Kasumi-1 (cell line): ENCODE measurements at regions not wholly inside any gene's neighbourhood (a gene's known extent, or its start where the extent isn't known, plus 50 kb on each side); places are given as distances from the start of the nearest gene placed in this dataset.

Source experiments
- DNase-seq, 2 experiments: peaks; one replicate each; lab custom pipeline; 2025; lab: John Stamatoyannopoulos, UW

DNA sequence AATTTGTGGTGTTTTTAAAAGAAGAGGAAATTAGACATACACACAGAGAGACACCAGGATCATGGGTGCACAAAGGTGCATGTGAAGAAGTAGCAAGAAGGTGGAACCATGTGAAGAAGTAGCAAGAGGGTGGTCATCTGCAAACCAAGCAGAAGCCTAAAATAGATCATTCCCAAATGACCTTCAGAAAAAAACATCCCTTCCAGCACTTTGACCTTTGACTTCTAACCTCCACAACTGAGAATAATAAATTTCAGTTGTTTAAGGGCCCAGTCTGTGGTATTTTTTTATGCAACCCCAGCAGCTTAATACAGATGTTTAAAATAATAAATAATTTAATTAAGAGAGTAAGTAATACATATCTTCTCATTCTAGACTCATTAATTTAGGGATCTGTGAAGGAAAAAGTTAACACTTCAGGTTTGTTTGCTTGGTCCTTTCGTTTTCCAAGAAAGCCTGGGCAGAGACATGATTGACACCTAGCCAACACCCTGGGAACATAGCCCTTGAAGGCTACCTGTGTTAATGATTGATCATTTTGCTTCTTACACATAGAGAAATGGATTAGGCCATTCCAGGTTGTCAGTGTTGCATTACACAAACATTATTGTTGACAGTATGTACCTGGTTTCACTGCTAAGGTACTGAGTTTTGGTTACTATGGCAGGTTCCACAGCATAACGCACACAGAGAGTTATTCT lies 1331.2 kb upstream of the GBE1 start:
- DNase-seq = no peak

DNA sequence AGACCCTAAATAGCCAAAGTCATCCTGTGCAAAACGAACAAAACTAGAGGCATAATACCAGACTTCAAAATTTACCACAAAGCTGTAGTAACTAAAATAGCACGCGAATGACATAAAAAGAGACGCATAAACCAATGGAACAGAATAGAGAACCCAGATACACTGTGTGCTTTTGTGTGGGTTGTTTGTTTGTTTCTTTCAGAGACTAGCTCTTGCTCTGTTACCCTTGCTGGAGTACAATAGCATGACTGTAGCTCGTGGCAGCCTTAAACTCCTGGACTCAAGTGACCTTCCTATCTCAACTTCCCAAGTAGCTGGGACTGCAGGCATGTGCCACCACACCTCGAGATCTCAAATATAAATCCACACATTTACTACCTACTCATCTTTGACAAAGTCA lies 1314.6 kb upstream of the GBE1 start:
- DNase-seq = no peak

DNA sequence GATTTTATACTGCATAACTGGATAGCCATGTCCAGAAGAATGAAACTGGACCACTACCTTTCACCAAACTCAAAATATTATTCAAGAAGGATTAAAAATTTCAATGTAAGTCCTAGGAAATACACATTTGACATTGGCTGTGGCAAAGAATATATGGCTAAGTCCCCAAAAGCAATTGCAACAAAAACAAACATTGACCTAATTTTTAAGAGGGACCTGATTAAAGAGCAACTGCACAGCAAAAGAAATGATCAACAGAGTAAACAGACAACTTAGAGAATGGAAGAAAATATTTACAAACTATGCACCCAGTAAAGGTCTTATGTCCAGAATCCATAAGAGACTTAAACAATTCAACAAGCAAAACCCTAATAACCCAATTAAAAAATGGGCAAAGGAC lies 1313.0 kb upstream of the GBE1 start:
- no peak for DNase-seq

DNA sequence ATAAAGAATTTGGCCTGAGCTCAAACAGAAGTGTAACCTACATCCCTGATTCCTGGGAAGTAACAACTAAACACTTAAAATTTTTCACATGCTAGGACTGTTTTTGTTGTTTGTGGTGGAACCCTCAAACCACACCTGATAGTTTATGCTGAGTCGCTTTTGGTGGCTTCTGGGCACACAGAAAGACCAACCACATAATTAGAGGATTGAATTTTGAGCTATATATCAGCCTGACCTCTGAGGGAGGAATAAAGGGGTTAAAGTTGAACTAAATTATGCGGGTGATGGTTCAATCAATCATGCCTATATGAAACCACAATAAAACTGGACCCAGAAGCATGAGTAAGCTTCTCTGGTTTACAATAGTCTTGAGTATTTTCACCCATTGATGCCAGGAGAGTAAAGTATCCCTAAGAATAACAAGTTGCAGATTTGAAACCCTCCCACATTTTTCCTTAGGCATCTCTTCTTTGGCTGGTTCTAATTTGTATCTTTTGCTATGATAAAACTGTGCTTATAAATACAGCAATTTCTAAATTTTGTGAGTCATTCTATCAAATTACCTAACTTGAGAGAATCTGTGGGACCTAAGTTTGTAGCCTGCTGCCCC lies 1304.5 kb upstream of the GBE1 start:
- no peak for DNase-seq

DNA sequence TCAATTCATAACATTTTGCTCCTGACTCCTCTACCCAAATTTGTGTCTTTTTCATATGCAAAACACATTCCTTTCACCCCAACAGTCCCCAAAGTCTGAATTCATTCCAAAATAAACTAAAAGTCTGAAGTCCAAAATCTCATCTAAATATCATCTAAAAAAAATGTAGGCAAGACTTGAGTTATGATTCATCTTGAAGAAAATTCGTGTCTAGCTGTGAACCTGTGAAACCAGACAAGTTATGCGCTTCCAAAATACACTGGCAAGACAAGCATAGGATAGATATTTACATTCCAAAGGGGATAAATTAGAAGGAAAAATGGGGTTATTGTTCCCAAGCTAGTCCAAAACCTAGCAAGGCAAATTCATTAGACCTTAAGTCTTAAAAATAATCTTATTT lies 1302.0 kb upstream of the GBE1 start:
- DNase-seq = no peak

DNA sequence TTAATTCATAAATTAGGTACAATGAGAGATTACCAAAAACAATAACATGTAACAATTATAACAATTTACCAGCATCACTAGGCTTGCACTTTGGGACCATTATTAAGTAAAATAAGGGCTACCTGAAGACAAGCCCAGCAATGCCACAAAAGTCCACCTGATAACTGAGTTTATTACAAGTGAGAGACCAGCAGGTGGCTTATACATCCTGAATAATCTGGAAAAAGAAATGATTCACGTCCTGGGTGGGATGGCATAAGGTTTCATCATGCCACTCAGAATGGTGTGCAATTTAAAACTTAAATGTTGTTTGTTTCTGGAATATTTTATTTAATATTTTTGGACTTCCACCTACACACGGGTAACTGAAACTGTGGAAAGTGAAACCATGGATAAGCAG lies 1287.1 kb upstream of the GBE1 start:
- DNase-seq = no peak

DNA sequence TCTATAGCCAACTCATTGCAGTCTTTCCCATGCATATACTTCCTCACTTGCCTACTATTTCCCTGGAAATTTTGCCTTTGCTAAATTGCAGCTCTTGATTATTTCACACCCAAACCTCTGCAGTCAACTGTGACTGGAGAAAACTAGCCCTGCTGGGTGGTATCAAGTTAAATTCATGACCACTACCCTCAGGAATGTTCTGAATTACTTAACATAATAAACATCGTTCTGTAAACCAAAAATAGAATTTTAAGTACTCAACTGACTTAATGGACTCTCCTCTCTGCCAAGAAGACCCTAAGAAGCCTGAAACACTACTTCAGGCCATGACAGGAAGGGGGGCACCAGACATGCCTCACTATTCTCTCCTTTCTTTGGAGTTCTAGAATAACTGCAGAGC lies 1278.0 kb upstream of the GBE1 start:
- DNase-seq = no peak

DNA sequence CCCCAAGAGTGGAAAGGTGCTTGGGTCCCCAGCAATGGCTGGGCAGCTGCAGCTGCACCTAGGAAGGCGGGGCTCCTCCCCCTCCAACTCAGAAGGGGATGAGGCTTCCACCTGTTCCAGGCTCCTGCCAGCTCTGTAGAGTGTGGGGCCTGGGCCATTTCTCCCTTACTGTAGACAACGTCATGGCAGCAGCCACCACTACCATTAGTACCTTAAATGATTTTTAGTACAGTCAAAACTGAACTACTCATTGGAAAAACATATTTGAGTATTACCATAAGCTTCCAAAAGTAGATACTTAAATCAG lies 1274.2 kb upstream of the GBE1 start:
- no peak for DNase-seq

DNA sequence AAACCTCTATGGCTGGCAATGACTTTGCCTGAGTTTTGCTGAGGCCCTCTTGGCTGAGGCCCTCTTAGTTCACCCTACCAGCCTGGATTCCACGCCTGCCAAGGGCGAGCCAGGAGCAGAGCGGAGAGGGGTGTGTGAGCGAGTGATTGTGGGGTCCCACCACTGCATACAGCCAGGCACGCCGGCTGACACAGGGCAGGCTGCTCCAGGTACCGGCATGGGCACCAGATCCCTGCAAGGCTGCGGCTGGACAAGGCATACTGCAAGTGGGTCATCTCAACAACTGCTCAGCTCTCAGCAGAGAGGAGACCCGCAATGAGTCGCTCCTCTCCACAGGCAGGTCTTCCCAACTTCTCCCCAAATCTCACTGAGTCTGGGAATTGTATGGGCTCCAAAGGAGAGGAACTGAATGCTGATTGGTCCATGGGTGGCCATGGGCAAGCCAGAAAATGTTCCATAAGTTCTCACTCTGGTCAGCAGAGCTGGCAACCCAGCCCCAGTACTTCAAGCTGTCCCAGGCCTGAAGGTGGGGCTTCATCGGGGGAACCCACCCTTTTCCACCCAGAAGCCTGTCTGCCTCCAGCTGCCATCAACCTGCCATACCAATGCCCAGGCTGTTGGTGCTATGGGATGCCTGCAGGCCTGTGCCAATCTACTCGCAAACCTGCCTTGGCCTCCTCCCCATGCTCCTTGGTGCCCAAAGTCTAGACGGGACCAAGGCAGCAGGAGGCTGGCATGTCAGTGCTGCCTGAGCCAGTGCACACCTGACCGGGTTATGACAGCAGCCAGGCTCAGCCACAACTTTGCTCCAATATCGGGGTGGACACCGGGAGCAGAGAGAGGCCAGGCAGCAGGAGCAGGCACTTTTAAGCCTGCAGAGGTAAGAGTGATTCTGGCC lies 1273.6 kb upstream of the GBE1 start:
- DNase-seq = no peak

DNA sequence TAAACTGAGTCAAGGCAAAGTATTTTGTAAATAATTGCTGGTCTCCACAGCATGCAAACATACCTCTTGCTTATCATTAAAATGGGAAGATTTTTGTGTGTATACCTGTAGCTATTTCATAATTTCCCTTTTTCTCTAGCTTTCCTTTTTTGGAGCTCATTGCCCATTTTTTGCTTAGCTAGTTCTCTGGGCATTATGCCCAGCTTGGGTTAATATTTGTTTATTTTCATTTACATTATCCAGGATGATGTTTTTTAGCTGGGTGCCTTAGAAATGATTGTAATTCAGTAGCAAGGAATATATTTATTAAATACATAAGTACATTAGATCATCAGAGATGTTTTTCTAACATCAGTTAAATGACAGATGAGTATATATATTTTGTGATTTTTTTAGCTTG lies 1271.7 kb upstream of the GBE1 start:
- DNase-seq = no peak

DNA sequence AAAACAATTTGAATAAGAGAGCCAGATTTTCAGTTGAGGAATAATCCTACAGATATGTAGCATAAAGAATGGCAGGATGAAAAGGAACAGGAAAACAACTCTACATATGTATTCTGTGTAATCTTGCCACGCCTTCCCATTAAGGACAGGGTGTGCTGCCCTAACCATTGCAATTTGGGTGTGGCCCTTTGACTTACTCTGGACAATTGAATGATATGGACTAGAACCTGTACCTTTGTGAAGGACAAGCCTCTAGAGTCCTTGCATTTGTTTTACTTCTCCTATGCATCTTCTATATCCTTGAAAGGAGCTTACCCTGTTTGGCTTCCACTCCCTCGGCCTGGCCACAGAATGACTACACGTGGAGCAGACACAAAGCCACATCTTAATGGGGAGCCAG lies 1261.6 kb upstream of the GBE1 start:
- no peak for DNase-seq

DNA sequence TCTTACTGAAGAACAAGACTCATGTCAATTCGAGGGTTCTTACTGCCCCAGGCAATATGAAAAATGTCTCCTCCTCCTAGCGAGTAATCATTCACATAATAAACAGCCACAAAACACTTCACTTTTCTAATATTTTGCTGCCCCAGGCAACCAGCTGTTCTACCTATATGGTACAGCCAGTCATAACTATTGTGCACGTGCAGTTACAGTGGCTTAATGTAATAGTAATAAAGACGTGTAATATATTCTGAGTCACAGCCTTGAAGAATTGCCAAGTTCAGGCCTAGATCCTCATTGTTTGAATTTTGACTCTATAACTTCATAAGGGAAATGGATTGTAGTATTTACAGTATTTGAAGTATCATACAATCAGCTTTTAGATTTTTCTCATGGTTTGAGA lies 1250.0 kb upstream of the GBE1 start:
- DNase-seq = no peak

DNA sequence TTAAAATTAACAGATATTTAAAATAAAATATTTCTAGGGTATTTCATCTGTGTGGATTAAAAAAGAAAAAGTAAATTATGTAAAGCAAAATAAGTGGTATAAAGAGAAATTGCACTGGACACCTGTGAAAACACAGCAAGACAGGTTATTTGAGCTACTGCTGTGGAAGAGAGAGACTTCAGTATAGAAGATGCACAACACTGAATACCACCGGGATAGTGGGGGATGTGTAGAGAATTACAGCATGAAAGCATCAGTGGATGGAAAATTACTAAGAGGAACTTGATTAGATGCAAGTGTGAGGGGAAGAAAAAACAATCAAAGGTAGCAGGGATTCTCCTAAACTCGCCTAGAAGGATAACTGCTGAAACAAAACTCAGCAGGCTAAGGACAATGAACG lies 1242.5 kb upstream of the GBE1 start:
- DNase-seq = no peak

DNA sequence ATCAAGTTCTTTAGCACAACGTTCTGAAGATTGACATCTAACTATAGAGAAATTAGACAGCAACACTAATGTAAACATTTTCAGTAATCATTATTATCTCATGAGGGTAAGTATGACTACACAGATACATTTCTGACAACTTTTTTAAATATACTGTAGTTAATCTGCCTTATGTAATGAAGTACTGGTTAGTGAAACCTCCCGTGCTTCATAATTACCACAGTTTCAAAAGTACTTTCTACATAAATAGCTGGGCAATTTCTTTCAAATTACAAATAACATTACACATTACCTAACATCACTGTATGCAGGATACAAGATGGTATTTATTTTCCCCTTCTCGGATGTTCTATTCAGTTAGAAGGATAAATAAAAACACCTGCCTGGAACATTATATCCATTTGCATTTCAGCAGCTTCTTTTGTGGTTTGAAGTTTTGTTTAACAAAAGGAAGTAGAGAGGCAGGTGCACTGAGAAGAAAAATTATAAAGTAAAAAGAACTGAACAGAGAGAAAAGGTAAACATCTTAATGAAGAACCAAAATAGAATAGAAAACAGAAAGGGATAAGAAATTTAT lies 1241.5 kb upstream of the GBE1 start:
- DNase-seq = no peak

DNA sequence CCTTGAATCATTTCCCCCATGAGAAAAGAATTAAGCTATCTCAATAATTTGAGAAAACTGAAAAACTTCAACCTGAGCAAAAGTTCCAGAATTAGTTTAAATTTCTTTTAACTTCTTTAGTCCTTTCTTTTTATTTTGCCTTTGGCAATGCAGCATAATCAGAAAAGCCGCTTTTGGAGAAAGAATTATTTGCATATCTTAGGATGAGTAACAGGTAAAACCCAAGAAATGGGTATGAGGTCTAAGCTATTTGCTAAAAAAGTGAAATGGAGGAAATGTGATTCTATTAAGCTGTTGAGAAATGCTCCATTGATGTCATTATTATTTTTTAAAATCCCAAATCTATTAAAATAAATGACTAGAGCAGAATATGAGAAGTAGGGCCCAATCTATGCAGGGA lies 1238.3 kb upstream of the GBE1 start:
- DNase-seq = no peak

DNA sequence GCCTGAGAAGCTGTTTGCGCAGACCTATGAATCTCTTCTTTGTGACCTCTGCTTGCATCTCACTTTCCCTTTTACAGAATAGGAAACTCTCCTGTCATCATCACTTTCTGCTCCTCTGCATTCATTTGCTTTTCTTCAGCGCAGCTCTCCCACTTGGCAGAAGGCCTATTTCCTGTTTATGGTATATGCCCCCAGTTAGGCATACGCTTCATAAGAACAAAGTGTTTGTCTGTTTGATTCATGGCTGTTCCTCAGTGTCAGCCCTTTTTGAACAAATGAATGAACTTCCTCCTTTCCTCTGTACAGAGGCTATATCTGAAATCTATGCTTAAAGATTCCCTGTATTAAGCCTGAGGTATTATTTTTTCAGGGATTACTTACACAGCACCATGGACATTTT lies 1216.9 kb upstream of the GBE1 start:
- no peak for DNase-seq

DNA sequence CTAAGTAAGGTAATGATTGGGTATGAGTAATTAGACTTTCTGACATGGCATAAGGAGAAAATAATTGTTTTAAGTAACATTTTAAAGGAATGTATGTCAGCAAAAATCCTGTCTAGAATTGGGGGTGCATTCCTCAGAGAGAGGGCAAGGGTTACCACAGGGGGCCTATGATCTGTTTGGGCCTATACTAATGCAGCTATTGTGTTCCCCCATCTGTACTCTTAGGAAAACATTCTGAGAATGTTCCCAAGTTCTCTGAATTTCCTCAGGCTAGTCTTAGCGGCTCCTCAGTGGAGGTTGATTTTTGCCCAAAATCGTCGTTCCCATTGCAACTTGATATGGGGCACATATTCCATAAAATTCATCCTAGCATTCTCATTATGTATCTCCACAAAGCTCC lies 1216.4 kb upstream of the GBE1 start:
- DNase-seq = no peak

DNA sequence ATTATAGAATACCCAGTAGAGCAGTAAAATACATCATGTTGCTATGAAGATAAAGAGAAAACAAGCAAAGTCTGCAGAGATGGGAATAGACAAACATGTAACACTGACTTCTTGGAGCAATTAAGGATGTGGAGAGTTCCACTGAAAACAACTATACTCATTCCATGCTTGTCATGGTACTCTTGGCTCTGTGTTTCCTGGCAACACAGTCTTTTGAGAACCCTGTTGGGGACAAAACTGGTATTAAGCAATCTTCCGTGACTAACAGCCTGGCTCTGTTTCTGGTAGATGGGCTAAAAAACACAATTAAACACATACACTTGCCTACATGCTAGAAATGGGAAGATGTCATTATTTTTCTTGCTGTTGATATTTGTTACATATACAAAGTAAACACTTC lies 1212.3 kb upstream of the GBE1 start:
- no peak for DNase-seq

DNA sequence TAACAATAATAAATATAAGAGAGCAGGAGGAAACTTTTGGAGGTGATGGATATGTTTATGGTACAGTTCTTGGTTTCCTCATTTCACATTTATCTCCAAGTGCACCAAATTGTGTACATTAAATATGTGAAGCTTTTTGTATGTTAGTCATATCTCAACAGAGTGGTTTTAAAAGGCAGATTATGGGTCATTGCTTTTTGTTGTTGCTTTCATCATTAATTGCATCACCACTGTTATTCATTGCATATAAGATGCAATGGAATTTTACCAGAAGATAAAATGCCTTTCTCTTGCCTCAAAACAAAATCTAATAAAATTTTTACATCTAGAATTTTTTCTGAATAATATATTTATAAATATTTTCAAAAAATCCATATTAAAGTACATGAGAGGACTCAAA lies 1198.9 kb upstream of the GBE1 start:
- no peak for DNase-seq

DNA sequence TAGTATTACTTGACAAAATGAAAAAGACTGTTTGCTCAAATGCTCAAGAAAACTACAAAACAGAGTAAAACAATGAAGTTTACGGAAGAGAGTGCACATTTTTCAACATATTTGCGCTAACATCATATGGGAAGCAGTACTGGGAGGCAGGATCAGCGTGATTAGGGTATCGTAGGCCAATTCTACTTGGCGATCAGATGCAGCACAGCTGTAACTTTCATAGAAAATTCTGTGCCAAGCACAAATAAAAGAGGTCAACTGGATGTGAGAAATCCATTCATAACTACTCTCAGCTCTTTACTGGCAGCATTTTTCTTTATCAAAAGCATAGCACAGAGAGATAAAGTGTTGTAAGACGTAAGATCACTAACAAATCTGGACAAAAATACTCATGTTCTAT lies 1196.3 kb upstream of the GBE1 start:
- no peak for DNase-seq

DNA sequence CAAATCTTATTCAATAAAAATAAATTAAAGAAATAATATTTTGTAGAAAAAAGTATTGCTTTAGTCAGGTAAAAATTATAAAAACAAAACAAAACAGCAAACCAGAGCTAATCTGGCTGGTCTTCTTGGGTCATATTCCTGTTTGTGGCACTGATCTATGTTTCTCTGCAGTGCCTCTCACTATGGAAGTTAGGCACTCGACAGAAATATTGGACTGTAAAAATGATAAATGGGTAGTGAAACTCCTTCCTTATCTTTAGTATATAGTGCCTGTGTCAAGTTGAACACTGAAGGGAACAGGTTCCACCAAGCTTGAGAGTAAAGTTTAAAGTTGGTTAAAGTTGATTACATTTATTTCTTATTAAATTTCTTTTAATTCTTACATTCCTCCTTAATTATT lies 1195.6 kb upstream of the GBE1 start:
- DNase-seq = no peak

DNA sequence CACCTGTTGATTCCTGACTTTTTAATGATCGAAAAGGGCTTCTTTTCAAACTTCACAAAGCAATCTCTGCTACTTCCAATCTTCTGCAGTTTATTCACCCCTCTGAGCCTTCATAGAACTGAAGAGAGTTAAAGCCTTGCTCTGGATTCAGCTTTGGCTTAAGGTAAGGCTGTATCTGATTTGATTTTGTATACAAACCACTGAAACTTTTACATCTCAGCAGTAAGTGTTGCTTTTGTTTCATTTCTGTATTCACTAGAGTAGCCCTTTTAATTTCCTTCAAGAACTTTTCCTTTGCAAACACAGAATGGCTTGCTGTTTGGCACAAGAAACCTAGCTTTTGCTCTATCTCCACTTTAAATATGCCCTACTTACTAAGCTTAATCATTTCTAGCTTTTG lies 1193.0 kb upstream of the GBE1 start:
- DNase-seq = no peak

DNA sequence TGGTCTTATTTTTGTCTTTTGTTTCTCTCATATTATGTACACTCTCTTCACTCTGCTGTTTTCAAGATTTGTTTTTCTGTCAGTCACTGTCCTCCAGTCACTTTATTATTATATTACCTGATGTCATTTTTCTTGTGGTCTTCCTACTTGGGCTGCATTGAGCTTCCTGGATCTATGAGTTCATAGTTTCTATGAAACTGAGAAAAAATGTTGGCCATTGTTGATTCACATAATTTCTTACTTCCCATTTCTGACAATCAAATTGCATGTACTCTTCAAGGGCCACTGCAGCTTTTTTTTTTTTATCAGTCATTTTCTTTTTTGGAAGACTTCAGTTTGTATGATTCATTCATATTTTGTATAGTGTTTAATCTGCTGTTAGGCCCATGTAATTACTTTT lies 1180.6 kb upstream of the GBE1 start:
- DNase-seq = no peak
